RWPE1 (cell line): ENCODE measurements at regions not wholly inside any gene's neighbourhood (a gene's known extent, or its start where the extent isn't known, plus 50 kb on each side); places are given as distances from the start of the nearest gene placed in this dataset.

ENCODE experiments used
- CTCF ChIA-PET: fragments of 350-600 bp; sonication (Branson Sonifier 250); formaldehyde crosslinking; extraction: SDS; loops from one replicate; lab custom pipeline; 2021; lab: Yijun Ruan, JAX
- POLR2A ChIA-PET: fragments of 400-600 bp; formaldehyde crosslinking; extraction: SDS; loops from one replicate; lab custom pipeline; 2020; ENCODE audit warnings: antibody characterized with exemption; ENCODE audit not compliant: low non-redundant PET; lab: Yijun Ruan, JAX
- DNase-seq: peaks from one replicate; pipeline ENCODE4 v3.0.0; 2012; ENCODE audit warnings: low spot score
- H3K27ac ChIP-seq: fragments of 450-650 bp; 2 replicates; pipeline ENCODE4 v1.5.1; 2017
- CTCF ChIP-seq: fragments of 450-650 bp; conservative IDR thresholded peaks from 2 replicates; pipeline ENCODE4 v1.5.1; 2017; ENCODE audit warnings: low read depth, mild to moderate bottlenecking

DNA sequence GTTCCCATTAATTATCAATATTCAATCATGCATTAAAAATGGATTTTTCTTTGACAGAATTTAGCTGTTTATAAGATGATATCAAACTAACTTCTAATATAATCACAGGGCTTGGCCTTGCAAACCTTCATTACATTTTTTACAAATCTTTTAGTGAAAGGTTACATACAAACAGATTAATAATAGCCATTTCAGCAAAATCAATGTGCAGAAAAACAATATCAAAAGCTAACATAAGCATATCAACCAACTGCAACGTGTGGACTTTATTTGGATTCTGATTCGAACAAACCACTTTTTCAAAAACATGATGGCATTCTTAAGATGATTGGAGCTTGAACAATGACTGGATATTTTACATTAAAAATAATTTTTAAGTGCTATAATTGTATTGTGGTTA, 93.6 kb downstream of the OTX2 start:
- TF ChIP-seq CTCF = no peak
- CTCF ChIA-PET = interaction anchor here (0.6 kb wide), 1 partner anchor 966 kb away, joined by 5 read pairs; no protein-coding TSS in a partner anchor
- H3K27ac ChIP-seq = no peak overlapping the region
- no peak for DNase-seq
- POLR2A ChIA-PET = no interaction called here

GRCh38 chr14:56715938-56716337, 94.3 kb downstream of the OTX2 start:
- no peak for DNase-seq
- TF ChIP-seq CTCF = no peak
- CTCF ChIA-PET = interaction anchor here (0.5 to 0.9 kb wide), 2 partner anchors 51 to 57 kb away, joined by 3 read pairs; no protein-coding TSS in a partner anchor
- H3K27ac ChIP-seq = no peak overlapping the region
- POLR2A ChIA-PET = no interaction called here

- DNase-seq = no peak
- POLR2A ChIA-PET = no interaction called here
- H3K27ac ChIP-seq = no peak overlapping the region
- CTCF ChIA-PET = no interaction called here
- TF ChIP-seq CTCF = no peak
Observed at GRCh38 chr14:56709201-56709600, 101.1 kb downstream of the OTX2 start.

- POLR2A ChIA-PET = no interaction called here
- no peak for TF ChIP-seq CTCF
- CTCF ChIA-PET = no interaction called here
- no peak overlapping the region for H3K27ac ChIP-seq
- no peak for DNase-seq
Observed at GRCh38 chr14:56708704-56709103, 101.6 kb downstream of the OTX2 start.

DNA sequence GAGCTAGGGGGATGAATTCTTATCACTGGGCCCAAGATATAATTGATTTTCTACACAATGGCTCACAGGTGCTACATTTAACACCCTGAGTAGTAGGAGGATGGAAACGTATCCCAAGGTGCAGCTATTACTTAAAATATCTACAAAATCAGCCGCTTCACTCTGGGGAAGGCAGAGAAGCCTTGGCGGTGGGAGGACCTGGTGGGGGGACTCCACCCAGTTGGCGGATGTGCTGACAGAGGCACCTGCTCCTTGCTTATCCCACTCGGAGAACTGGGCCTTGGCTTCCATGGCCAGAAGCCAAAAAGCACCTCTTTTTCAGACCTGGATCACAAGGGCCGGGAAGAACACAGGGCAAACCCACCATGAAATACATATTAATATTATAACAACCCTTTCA, 106.3 kb downstream of the OTX2 start:
- DNase-seq = no peak
- no peak overlapping the region for H3K27ac ChIP-seq
- CTCF ChIA-PET = no interaction called here
- TF ChIP-seq CTCF = no peak
- POLR2A ChIA-PET = no interaction called here

- ChIA-PET CTCF (interaction anchor here (0.5 to 0.7 kb wide), 2 partner anchors 39 to 251 kb away, joined by 3 to 4 read pairs; no protein-coding TSS in a partner anchor), POLR2A (no interaction called here)
- no peak overlapping the region for H3K27ac ChIP-seq
- no peak for TF ChIP-seq CTCF
- no peak for DNase-seq
Observed at GRCh38 chr14:56702515-56702914, 107.8 kb downstream of the OTX2 start.
